ENCODE measurements at regions not wholly inside any gene's neighbourhood (a gene's known extent, or its start where the extent isn't known, plus 50 kb on each side); places are given as distances from the start of the nearest gene placed in this dataset.
"Not testable (repeated sequence)": the region's sequence is repeated elsewhere in the genome, so short reads cannot be mapped to it uniquely, and the experiment has no call there.

DNA sequence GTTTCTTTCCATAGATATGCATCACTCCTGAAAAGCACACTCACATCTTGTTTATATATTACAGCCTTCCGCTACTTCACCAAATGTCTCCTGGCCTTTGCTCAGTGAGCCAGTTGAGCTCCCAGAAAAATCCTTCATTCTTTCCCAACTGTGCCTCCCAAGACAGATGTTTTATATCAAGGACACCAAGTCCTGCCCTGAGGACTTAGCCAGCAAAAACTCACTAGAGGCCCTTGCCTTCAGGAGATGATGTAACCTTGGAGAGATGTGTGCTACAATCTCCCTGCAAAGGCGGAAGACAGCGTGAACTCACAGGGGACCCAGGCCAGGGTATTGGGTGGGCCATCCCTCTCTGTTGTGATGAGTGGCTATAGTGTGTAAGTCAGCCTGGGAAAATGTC is 86.1 kb upstream of the CTAGE1 start:
- peak in 1 of 3 donors; percentile 57 for DNase-seq

DNA sequence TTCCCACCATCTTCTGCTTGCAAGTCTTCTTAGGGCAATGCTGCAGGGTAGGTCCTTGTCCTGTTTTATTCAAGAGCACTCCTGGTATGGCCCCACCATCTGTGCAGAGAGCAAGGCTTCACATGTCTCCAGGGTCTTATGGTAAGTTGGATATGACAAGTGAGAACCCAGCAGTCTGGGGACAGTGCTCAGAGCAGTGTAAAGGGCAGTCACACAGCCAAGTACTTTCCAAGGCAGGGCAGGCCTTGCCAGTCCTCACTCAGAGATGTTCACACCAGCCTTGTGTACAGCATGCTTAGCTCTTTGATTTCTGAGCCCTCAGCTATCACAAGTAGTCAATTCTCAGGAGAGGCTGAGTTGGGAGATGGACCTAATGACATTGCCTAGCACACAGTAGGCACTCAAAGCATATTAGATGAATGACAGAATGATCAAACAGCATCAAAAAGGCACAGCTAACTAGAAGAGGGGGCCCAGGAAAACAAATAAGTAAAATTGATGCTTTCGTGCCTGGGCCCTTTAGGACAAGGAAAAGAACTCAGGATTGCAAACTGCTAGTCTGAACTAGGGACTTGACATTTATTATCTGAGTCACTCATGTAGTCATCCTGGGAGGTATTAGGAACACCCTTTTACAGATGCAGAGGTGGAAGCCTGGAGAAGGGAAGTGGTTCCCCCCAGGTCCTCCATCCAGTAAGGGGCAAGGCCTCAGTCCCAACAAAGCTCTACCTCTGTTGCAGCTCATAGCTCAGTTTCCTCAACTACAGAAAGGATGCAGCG is 86.7 kb upstream of the CTAGE1 start:
- DNase-seq, result peak in 1 of 3 donors; percentile 10

DNA sequence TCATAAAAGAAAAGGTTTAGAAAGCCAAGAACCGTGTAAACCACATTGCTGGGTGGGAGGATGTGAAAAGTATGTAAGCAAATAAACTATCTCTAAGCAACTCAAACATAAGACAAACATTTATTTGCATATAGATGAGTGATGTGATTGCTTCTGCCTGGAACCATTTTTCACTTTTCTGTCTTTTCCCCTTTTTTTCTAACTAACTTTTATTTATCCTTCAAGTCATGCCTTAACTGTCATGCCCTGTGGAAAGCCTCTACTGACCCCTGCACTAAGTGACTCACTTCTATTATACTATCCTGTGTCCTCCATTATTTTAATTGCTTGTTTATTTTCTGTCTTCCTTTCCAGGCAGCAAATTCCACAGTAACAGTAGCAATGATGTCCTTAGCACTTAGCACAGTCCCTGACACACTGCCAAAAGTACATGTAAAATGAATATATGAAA is 87.5 kb upstream of the CTAGE1 start:
- no peak for DNase-seq

DNA sequence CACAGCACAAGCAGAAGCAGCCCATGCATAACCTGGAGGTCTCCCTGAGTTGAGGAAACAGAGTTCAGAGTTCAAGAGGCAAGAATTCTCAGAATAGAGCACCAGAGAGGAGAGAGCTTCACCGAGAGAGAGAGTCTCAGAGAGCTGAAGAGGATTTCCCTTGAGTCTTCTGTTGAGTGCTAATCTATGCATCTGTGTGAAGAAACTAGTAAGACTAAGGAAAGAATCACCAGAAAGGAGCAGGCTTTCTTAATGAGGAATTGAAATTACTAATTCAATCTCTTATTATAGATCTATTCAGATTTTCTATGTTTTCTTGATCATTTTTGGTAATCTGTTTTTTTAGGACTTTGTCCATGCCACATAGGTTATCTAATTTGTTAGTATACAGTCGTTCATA is 89.3 kb upstream of the CTAGE1 start:
- DNase-seq, result no peak

DNA sequence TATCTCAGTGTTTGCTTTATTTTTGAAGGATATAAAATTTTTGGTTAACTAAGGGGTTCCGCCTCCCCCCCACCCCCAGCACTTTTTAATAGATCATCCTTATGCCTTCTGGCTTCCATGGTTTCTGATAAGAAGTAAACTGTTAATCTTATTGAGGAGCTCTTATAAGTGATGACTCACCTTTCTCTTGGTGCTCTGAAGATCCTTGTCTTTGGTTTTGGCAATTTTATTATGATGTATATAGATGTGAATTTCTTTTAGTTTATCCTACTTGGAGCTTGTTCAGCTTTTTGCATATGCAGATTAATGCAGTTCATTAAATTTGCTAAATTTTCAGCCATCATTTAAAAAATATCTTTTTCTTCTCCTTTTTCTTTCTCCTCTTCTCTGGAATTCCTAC is 91.7 kb upstream of the CTAGE1 start:
- DNase-seq, result no peak

DNA sequence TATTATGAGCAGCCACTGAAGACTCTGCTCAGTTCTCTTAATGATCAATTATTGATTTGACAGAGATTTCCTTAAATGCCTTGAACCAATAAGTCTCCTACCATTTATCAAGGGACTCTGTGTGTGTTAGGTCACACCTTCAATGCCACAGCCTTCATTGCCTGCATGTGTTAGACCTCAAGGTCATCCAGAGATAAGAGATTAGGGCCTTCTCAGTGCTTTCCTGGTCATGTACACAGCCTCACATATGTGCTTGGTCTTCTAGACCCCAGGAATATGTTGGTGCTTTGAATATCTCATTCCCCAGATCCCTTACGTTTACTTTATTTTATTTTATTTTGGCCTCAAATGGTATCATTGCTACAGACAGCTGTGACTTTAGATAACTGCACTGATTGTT is 93.0 kb upstream of the CTAGE1 start:
- no peak for DNase-seq

DNA sequence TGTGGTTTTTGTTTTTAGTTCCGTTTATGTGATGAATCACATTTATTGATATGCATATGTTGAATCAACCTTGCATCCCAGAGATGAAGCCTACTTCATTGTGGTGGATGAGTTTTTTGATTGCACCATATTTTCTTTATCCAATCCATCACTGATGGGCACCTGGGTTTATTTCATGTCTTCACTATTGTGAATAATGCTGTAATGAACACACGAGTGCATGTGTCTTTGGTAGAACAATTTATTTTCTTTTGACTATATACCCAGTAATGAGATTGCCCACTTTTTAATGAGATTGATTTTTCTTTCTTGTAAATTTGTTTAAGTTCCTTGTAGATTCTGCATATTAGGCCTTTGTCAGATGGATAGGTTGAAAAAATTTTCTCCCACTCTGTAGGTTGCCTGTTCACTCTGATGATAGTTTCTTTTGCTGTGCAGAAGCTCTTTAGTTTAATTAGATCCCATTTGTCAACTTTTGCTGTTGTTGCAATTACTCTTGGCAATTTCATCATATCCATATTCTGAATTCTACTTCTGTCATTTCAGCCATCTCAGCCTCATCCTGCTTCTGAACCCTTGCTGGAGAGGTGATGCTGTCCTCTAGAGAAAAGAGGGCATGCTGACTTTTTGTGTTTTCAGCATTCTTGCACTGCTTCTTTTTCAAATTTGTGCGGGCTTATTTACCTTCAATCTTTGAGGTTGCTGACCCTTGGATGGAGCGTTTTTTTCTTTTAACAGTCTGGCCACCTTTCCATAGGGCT is 96.2 kb upstream of the CTAGE1 start:
- DNase-seq, result no peak

DNA sequence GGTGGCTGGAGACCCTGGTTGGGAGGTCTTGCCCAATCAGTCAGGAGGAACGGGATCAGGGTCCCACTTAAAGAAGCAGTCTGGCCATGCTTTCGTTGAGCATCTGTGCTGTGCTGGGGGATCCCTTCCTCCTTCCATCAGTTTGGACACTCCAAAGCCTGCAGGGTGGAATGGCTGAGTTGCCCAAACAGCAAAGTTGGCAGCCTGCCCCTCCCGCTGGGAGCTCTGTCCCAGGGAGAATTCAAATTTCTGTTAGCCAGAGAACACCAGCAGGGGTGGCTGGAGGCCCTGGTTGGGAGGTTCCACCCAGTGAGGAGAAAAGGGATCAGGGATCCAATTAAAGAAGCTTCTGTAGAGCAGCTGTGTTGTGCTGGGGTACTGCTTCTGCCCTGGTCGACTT is 96.9 kb upstream of the CTAGE1 start:
- DNase-seq, result no peak

DNA sequence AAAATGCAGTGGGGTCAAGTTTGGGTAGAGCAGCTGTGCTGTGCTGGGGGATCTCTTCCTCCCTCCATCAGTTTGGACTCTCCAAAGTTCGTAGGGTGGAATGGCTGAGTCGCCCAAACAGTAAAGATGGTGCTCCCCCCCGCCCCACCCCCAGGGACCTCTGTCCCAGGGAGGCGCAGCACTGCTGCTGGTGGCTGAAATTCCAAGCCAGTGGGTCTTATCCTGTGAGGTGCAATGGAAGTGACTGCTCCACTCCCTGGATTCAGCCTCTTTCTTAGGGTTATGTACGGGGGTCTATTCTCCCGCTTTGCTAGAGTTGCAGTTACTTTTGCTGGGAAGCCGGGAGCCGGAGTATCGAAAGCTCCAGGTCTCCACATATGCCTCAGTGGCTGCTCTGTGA is 97.5 kb upstream of the CTAGE1 start:
- no peak for DNase-seq

DNA sequence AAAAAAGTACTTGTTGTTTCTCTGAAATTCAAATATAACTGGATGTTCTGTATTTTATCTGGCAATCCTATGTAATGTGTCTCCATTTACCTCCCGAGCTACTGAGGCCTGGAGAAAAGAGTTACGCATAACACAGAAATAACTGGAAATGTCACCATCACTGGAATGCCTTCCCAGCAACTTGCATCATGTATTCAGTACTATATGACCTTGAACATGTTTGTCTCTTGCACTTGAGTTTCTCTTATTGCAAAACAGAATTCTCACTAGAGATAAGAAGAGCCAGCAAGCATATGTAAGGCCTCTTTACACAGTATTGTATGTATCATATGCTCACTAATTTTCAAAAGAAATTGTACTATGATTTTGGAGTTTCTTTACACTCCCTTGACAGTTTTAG is 99.6 kb upstream of the CTAGE1 start:
- no peak for DNase-seq

DNA sequence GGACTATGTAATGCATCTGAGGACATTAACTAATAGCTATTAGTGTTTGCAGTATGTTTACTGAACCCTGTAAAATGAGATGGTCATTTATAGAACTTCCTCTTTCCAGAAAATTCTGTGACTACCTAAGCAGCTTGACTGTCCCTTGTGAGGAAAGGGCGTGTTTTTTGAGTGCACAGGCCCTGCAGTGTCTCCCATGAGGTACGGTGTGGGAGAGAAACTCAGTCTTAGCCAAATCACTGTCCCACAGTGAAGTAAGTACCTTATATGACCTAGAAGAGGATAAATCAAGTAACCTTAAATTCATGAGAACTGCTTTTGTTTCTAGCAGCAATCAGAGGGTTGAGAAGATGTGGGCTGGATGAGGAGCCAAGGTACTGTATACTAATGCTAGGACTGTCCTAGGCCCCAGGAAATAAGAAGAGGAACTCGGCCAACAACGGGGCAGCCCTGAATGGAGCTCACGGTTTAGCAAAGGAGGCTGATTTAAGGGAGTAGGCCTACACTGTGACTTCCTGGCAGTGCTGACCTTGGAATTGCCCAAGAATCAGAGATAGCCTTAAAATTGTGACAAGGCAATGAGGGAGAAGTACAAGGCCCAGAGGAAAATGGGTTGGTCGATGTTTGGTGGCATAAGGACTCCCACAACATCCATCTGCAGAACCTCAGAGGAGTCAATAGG is 103.5 kb upstream of the CTAGE1 start:
- no peak for DNase-seq

DNA sequence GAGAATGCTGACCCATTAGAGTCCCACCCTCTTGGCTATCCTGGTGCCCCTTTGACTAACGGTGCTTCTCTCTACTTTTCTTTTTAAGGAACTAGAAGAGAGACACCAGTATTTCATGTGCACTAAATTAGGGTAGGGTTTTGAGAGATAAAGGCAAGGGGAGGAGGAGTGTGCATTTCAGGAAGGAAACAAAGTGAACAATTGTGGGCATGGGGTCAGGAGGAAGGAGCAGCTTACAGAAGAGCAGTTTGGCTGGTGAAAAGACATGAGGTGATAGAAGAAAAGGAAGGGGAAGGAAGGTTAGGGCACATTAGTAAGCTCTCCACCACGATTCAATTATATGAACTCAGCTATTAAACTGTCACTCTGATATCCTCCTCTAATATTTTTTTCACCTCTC is 105.8 kb upstream of the CTAGE1 start:
- no peak for DNase-seq

DNA sequence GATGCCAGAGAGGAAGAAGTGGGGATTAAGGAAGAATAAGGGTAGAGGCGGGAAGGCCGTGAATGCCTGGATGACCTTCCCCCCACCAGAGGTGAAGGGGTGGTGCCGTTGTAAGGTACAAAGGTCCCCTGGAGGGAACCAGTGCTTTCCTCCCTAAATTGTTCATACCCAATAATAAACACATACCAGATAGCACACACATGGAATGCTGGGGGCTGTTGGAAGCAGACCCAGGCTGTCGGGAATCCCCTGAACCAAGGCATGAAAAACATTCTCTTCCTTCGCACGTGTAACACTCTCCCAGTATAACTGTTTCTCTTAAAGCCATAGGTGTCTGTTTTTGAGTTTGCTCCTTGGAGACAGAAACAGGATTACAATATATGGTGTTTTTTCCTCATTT is 107.1 kb upstream of the CTAGE1 start:
- no peak for DNase-seq

DNA sequence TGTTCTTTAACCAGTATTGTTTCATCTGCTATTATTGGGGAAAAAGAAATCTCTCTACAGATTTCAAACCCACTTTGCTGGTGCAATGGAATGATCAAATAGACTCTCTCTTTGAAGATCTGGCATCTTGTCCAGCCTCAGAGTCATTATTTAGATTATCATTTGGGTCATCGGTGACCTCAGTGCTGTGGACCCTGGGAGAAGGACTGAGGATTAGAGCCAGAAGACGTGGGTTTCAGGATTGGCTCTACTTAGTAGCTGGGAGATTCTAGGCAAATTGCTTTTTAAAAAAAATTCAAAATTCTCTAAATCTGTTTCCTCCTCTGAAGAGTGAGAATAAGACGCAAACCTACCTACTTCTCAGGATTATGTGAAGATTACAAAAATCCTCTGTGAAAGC is 107.6 kb upstream of the CTAGE1 start:
- DNase-seq, result no peak

DNA sequence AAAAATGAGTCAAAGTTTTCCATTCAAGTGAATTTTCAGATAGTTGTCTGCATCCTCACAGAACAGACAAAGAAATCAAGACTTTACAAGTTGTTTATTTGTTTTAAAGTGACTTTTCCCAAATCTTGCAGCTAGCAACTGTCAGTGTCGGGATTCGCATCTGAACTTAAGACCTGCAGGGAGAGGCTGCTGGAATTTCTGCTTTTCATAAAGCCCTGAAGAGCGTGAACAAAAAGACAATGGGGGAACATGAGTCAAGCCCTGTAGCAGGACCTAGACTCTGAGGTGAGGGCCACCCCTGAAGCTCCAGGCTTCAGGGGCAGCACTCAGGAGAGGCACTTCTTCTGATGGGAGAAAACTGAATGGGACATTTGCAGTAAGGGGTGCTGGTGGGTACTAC is 108.2 kb upstream of the CTAGE1 start:
- DNase-seq, result no peak

DNA sequence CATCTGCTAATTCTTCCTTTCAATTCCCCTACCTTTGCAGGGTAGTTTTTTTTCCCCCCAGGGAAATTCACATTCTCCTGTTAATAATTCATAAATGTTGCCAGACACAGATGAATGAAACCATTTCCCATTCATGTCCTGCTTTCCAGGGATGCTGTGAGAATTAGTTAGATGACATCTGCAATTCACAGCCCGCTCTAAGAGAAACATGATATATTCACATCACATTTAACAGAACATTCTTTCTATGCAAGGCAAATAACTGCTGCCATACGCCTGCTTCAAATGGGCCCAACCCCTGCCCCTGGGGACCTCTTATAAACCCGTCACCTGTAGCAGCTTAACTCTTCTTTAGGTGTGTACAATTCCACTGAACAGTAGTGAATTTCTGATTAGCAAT is 110.6 kb upstream of the CTAGE1 start:
- no peak for DNase-seq

DNA sequence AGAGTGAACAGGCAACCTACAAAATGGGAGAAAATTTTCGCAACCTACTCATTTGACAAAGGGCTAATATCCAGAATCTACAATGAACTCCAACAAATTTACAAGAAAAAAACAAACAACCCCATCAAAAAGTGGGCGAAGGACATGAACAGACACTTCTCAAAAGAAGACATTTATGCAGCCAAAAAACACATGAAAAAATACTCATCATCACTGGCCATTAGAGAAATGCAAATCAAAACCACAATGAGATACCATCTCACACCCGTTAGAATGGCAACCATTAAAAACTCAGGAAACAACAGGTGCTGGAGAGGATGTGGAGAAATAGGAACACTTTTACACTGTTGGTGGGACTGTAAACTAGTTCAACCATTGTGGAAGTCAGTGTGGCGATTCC is 117.0 kb upstream of the CTAGE1 start:
- not testable (repeated sequence) for DNase-seq

DNA sequence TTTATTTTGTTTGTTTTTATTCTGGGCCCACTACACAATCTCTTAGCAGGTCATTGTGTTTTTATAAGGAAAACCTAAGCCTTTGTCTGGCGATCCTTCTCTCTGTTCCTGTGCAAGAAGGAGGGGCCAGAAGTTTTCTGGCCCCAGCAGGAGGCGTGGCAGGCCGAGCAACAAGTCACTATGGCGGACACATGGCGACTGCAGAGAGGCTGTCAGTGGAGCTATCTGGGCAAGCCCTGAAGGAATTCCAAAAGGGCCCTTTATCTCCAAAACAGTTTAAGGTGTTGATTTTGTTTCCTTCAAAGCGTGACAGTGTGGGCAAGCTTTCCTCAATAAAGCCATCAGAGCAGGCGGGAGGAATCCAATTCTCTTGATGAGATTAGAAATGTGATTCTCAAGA is 118.8 kb upstream of the CTAGE1 start:
- DNase-seq, result no peak

DNA sequence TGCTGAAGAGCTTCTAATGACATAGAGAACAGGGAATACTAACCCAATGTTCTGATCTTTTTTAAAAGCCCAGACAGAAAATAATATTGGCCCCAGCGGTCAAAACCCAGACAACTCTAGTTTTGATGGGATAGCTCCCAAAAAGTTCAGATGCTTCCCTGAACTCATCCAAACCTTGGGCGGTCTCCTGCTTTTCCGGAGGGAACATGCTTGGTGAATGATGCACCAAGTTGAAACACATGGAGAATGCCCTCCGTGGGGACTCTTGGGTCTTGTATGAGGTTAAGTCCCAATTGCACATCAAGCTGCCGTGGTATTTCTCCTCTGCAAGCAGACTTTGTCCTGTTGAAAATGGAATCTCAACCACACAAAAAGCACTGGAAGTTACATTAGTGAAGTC is 120.7 kb upstream of the CTAGE1 start:
- peak in 1 of 3 donors; percentile 48 for DNase-seq

DNA sequence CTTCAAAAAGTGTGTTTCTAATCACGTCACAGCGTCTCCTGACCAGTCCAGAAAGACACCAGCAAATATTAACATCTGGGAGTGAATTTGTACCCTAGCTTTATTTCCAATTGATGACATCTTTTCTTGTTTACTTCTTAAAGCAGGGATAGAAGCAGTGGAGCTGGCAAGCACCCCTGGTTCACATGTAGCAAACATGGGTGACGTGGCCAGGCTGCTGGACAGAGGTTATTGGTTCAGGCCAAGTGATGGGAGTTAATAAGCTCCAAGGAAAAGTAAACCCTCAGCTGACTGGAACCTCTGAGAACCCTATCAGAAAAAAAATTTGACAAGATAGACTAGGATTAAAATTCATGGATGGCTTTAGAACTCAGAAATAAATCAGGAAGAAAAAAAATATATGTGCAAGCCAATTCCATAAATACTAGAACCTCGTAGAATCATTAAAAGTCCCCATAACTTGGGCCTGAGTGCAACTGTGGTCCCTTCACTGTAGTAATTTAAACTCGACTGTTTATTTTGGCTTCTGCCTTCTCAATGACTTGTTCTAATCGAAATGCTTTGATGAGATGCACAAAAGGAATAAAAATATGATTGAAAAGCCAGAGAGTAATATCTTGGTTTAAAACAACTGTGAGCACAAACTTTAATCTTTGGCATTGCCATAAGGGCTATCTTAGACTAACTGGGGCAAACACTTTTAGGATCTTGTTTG is 121.5 kb upstream of the CTAGE1 start:
- peak in 1 of 3 donors; percentile 59 for DNase-seq

DNA sequence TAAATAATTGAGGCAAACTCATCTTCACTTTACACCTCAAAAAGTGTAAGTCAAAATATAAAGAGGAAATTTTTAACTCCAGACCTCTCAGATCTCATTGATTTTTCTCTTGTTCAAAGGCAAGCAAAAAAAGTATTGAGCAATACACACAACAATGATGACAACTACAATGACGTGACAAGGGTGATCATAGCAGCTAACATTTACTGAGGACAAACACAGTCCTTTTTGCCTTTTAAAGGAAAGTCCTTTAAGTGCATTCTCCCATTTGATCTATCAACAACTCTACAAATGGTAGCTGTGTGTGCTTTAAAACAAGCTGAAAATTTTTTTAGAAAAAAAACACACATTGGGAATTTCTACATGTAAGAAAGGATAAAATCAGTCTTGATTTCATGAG is 123.5 kb upstream of the CTAGE1 start:
- DNase-seq, result no peak

DNA sequence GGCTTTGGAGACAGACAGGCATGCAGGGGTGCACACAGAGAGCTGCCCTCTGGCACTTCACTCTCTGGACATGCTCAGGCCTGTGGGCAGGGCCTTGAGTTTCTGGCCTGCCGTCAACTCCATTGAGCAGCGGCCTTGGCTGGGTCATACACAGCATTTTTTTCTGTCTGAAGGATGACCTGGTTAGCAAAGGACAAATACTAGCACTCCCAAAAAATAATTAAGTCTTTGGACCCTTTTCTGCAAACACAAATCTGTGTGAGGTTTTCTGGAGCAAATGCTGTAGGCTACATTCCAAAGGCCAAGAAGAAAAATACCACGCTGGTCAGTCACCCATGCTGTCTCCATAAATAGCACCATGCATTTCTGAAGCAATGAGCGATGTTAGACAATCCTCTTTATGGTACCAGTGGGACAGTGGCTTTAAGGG is 124.7 kb upstream of the CTAGE1 start:
- no peak for DNase-seq
